8988T (cell line): ENCODE measurements at regions not wholly inside any gene's neighbourhood (a gene's known extent, or its start where the extent isn't known, plus 50 kb on each side); places are given as distances from the start of the nearest gene placed in this dataset.
"Not testable (repeated sequence)": the region's sequence is repeated elsewhere in the genome, so short reads cannot be mapped to it uniquely, and the experiment has no call there.

ENCODE experiments used
- DNase-seq: peaks from one replicate; pipeline ENCODE4 v3.0.0; 2011

DNA sequence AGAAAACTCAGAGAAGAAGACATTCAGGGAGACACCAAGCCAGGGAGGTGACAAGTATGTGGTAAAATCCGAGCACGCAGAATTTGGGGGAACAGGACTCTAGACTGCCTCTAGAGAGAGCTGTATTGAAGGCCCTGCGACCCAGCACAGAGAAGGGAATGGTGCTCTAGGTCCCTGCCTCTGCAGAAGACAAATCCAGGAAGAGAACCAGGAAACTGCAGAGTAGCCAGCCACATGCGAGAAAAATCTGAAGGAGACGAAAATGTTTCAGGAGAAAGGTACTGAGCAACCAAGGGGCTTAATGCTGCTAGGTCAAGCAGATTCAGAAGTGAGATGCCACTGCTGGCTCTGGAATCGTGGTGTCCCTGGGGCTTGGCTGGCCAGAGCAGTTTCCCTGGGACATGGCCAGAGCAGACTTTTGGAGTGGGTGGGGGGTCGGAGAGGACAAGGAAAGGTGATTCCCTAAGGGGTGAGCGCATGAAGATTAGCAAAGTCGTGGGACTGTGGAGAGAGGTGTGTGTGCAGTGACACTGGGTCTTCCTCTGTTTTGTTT lies 158.0 kb upstream of the KLF6 start:
- no peak for DNase-seq

DNA sequence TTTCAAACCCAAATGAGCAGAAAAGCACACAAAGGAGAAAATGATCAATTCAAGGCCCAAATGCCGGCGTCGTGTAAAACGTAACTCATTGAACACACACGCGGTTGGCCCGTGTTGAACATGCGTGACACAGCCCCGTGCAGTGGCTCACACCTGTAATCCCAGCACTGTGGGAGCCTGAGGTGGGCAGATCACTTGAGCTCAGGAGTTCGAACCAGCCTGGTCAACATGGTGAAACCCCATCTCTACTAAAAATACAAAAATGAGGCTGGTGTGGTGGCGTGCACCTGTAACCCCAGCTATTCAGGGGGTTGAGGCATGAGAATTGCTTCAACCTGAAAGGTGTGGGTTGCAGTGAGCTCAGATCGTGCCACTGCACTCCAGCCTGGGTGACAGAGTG lies 156.7 kb upstream of the KLF6 start:
- no peak for DNase-seq

DNA sequence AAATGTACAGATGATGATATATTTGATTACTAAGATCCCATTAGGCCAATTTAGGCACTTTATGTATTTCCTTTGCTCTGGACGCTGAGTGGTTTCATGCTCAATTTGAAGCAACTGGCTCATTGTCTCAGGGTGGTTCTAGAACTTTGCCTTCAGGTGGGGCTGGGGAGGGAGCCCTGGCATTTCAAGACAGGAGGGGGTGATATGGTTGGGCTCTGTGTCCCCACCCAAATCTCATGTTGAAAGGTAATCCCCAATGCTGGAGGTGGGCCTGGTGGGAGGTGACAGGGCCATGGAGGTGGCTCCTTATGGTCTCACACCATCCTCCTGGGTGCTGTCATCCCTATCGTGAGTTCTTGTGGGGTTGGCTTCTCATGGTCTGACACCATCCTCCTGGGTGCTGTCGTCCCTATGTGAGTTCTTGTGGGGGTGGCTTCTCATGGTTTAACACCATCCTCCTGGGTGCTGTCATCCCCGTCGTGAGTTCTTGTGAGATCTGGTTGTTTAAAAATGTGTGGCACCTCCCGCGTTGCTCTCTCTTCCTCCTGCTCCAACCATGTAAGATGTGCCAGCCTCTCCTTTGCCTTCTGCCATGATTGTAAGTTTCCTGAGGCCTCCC lies 151.5 kb upstream of the KLF6 start:
- DNase-seq: no peak

DNA sequence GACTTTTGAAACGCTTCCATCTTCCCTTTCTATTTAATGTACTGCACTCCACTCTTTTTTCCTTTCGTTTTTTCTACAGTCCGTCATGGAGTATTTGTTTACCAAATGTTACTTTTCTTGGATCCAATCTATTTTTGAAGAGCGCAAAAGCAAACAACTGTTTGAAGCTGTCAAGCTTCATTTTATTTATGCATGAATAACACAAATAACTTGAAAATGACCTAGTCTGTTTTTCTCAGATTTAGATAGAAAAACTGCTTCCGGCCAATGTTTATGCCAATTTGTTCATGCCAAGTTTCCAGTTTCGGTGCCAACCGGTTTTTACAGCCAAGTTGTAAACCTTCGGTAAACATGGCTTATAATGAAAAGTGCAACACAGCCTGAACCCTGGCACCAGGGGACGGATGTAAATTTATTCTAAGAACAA lies 150.9 kb upstream of the KLF6 start:
- no peak for DNase-seq

DNA sequence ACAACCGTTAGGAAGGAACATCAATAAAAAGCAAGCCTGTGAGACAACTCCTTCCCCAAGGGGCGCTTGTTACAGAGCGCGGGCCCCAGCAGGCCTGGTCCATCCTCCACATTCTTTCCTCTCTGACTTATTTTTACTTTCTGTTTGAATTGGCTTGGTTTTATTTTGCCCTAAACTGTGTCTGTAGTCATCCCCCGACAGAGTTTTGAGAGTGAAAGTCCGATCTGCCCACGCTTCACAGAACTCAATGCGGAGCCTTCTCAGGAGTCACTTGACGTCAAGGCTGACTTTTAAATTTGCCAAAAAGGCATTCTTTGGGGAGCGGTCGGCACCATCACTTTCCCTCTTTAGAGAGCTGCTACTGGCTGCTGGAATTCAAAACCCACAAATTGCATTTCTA lies 150.1 kb upstream of the KLF6 start:
- DNase-seq: no peak

DNA sequence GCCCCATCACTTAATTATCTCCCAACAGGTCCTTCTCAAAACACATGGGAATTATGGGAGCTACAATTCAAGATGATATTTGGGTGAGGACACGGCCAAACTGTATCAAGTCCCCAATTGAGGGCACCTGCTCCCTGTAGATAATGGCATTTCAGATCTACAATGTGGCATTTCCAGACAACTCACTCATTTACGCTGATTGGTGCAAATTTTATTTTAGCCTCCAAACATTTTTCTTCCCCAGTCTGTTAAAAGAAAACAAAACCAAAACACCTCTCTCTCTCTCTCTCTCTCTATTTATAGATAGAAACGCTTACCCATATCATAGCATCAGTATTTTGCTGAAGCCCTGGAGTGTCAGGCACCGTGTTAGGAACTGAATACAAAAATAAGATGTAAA lies 148.7 kb upstream of the KLF6 start:
- no peak for DNase-seq

DNA sequence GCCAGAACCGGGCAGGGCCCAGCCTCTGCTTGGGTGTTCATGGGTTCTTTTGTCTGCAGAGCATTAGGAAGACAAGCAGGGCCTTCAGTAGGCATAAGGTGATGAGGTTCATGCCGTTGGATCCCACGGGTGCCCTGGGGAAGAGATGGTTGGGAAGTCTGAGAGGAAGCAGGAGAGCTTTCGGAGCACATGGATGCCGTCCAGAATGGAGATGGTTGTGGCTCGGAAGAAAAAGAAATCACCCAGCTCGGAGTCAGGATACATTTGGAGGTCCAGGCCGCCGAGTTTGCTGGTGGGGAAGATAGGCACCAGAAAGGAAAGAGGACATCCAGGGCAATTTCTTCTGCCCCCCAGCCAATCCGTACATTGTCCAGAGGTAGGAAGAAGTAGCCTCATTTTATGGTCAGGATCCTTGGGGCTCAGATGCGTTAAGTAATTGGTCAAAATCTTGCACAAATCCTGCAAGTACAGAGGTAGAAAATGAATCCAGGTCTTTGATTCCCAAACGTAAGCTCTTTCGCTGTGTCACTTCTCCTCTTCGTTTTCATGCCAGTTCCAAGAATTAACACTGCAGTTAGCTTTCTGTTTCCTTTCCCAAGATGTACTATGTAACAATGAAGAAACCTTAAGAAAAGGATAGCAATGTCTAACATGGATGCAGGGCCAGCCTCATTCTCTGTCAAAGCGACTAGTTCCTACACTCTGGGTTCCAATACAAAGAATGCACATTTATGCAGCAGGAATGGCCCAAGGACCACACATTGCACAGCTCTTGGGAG lies 147.8 kb upstream of the KLF6 start:
- DNase-seq: no peak

DNA sequence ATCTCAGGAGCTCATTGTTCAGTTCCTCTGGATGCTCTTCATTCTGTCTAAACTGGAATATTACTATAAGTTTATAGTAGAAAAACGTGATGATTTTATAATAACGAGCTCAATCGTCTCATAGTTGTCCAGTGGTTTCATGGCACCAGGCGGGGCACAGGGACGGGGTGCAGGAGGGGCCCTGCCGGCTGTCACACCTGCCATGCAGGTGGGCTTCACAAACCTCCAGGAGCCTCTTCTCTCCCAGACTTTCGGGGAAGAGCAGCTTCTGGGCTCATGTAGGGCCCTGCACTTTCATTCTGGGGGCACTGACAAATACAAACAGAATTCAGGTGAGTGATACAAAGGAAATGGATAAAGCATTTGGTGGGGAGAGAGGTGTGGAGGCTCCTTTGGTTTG lies 146.9 kb upstream of the KLF6 start:
- no peak for DNase-seq

DNA sequence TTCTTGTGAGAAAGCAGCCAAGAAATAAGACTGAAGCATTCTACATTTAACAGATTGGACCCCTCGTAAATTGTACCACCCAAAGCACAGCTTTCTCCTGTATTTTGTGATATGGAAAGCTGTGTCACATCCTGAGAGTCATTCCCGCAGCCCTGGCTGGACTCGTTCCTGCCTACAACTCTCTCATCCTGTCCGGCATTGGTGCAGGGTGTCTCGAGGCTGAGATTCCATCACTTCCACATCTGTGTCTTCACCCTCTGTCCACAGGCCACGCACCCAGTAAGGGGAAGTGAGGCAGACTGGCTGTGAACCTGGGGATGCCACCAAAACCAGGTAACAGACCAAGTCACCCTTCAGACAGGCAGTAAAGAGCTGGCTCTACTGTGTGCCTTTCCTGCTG lies 146.2 kb upstream of the KLF6 start:
- no peak for DNase-seq

DNA sequence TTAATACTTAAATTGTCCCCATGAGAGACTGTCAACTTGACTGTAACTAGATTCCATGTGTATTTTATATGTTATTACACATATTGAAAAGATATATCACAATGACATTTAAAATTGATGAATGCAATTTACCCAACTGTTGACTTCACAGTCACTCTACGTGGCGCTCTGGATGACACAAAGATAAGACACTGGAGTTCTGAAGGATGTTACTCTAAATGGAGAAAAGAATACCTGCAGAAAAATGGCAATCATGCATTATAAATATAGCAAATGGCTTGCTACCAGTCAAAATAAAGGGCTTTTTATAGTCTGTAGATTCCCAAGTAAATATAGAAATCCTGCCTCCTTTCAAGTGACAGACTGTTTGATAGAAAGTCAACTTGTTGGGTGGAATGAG lies 143.6 kb upstream of the KLF6 start:
- DNase-seq: no peak

DNA sequence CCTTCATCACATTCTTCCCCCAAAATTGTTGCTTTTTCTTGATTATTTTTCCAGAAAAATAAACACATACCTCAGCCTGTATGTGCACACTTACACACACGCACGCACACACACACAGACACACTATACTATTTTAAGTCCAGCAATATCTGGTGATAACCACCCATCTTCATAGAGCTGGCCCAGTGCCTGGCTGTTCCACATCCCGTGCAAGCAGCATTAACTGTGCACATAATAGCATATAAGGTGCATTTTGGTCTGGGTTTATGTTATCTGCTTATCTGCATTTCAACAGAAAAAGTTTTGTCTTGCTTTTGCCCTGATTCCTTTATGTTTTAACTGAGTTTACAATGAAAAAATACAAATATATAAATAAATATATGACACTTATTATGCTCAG lies 143.1 kb upstream of the KLF6 start:
- DNase-seq: no peak

DNA sequence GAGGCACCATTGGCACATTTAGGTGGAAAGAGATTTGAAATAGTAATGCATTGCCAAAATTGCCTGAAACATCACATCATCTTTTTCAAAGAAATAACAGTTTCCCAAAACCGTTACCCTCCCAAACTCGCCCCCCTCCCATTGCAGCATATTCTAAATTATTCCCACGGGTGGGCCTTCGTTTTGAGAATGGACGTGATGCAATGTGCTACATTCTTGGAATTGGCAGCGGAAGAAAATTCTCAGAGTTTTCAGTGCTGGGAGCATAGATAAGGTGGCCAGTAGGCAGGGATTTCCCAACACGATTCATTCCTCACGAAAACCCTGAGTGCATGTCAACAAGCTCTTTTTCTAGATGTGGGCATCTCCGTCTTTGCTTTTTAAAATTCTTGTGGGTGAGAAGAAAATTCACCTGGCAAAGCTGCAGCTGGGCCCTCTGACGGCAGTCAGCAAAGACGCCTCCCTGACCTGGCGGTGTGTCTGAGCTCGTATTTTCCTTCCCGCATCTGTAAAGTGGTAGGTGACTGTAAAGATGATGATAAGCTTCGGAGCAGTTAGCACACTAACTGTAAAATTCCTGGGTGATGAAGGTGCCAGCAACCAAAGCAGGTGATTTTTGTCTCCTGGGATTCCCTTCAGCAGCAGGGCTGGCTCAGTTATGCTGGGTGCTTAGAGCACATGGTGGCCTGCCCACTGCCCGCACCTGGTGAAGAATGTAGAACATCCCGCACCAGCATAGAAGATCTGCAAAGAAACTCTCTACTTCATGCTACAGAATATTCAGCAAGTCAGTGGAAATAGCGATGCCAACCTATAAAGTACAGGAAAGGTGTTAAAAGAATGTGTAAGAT lies 141.9 kb upstream of the KLF6 start:
- no peak for DNase-seq

DNA sequence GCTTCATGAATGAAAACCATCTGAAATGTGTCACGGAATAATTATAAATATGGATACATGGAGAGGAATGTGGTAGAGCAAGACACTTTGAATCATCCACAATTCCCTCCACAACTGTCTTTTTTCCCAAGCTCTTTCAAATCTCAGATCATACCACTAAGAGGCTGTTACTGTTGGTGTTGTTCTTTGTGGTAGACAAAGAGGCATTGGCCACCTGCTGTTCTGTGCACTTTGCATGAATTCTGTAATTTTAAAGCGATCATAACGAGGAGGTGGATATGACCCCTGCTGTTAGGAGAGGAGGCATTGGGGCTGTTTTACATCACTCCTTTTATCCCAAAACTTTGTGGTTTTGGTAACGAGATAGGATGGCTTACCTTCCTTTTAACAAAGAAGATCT lies 141.2 kb upstream of the KLF6 start:
- no peak for DNase-seq

DNA sequence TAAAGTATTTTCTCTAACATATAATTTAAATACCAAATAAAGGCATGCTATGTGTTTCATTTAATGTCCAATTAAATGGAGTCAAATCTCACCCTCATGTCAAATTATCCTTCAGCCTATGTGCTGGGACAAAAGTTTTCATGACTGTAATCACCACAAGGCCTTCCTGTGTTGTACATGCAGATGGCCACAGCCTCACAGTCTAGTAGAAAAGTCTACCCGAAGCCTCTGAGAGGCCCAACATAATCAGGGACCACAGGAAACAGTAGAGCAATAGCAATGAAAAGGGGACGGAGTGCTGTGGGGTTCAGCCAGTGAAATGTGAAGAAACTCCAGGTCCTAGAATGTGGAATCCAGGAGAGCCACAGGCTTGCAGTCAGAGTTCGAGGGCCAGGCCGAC lies 140.2 kb upstream of the KLF6 start:
- no peak for DNase-seq

DNA sequence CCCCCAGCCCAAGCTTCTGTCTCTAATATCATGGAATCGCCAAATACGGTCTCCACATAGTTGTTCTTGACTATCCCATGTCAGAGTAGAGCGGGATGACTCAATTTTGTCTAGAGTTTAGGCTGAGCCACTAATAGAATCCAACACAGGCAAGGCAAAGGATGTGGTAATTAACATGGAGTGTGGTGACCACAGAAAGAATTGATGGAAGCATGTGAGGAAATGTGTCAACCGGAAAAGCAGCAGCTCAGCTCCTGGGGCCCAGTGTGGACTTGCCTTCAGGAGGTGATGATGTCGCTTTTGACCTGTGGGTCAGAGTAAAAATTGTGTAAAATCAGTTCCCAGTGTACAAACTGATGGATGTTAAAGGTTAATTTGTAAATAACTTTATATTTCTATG lies 139.3 kb upstream of the KLF6 start:
- no peak for DNase-seq

DNA sequence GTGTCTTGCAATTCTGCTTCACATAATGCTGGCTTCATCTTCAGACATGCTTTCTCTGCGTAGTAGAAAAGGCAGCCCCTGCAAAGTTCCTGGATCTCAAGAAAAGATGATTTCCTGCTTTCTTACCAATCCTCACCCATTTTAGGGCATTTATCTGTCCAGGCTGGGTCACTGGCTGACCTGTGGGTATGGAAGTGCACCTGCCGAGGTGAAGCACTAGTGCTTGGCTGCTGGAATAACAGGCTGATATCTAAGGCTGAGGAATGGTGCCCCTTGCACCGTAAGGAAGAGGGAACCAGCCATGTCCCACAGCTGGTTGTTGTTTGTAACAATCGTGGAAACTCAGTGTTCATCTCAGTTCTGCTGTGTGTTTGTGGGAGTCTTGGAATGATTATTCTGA lies 138.0 kb upstream of the KLF6 start:
- DNase-seq: no peak

DNA sequence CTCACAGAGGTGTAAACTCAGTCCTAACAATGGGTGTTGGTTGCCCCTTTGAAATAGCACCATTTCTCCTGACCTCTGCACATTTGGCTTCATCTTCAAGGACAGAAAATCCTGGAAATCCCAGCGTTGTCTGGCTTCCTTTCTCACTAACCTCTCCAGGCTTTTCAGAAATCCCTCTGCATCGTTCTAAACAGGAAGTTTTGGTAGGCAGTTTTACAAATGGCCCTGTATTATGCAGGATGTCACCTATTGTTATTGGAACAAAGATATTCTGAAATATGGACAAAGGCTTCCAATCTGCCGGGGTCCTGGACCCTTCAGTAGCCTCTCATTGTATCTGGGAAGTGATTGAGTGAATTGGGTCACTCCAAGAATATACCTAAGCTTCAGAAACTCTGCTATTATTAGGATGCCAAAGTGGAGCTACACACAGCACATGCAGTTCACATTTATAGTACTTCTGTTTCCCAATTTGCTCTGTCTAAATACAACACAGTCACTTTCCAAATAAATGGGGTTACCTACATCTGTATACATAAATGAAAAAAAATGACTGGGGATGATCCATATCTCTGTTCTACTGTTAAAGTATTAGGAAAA lies 134.8 kb upstream of the KLF6 start:
- no peak for DNase-seq

DNA sequence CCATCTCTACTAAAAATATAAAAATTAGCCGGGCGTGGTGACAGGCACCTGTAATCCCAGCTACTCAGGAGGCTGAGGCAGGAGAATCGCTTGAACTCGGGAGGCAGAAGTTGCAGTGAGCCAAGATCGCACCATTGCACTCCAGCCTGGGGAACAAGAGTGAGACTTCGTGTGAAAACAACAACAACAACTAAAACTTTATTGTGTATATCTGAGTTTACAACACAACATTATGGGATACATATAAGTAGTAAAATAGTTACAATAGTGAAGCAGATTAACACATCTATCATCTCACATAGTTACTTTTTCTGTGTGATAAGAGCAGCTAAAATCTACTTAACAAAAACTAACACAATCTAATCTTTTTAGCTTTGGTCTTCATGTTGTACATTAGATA lies 132.4 kb upstream of the KLF6 start:
- DNase-seq: not testable (repeated sequence)

DNA sequence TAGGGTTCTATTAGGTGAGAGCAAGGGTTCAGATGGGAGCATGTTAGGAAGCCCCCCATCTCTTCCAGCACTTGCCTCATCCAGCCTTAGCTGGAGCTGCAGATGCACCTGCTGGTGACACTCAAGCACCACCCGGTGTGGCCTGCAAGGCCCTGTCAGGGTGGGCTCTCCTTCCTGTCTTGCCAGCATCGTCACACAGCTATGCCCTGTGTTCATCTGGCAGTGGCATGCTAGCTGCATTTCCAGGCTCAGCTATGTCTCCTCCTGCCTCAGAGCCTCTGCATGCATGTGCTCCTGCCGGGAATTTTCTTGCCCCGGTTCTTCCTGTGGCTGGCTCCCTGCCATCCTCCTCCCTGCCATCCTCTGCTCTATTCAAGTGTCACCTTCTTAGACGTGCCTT lies 129.7 kb upstream of the KLF6 start:
- no peak for DNase-seq

DNA sequence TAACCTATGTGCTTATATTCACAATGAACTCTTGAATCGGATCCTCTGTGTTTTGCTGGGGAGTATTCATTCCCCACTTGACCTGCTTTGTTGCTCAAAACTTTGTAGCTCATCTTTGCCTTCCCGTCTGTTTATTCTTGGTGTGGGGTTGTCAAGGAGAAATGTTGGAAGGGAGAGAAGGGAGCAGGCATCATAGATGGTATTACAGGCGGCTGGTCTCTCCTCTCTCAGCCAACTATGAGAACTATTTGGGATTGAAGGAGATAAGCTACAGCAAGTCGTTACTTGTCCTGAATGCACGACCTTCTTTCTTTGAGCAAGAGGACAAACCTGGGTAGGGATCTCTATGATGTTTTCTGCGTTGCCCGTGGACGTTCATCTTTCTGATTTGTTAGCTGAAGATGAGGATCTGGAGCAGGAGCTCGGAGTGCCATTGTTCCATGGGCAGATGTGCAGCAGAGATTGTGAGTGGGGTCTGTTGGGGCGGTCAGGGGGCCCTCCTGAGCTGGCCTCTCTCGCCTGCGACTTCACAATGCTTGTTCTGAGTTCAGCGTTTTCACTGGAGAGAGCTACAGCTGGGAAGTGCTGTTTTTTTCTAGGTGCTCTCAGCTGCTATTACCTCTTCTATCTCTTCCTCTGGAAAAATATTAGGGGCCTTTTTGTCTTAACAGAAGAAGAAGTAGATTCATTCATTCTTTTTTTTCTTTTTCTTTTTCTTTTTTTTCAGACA lies 126.9 kb upstream of the KLF6 start:
- DNase-seq: no peak

DNA sequence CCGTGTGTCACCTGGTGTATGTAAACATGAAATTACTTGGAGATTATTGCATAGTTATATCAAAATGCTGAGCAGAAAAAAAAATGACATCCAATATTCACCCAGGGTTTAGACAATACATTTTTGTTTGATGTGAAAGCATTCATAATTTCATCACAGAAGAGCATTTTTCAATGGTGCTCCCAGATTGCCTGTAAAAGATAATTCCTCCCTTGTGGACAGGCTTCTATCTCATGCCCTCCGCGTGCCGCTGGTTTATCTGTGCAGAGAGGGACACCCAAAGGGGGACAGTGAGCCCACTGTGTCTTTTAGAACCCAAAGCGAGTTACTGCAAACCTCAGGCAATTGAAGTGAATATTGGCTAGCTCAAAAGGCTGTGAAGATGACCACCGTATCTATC lies 126.2 kb upstream of the KLF6 start:
- no peak for DNase-seq

DNA sequence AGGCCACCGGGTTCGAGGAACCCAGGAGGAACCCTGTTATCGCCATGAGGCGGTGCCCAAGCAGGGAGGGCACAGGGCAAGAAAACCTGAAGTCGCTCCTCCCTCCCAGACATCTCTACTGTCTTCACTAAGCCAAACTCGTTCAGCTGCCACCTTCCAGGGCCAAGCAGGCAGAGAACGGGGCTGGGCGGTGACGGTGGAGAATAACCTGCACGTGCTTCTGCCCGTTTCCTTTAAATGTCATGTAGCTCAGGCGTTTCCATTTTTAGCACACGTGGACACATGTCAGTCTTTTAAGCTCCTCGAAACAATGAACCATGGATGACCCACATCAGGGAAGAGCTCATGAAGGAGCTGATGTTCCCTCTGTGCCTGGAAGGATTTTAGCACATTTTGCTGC lies 124.3 kb upstream of the KLF6 start:
- DNase-seq: no peak

DNA sequence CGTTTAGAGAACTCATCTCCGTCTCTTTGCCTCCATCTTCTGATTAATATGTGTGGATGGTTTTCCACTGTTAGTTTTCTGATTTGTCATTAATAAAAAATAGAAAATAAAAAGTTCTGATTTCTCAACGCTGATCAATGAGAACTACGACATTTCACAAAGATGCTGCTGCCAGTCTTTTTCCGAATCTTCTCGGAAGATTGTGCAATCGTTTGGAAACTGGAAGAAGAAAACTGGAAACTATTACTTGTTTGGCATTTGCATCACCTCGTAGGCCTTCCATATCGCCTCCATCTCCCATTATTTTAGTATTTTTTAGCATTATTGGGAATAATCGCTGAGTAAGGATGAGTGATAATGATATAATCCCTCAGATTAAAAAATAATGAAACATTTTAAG lies 123.2 kb upstream of the KLF6 start:
- no peak for DNase-seq
